ENCODE measurements at regions not wholly inside any gene's neighbourhood (a gene's known extent, or its start where the extent isn't known, plus 50 kb on each side); places are given as distances from the start of the nearest gene placed in this dataset.

- no peak for TF ChIP-seq TCF12 (IDR thresholded peaks at IDR 0.05; ENCODE audit: low read depth)
- no peak for TF ChIP-seq CEBPB (IDR thresholded peaks at IDR 0.05)
- no peak for TF ChIP-seq EGR1 (IDR thresholded peaks at IDR 0.05)
- 0 out of 2 replicates have a peak, but pooled peaks have one; percentile 56 for TF ChIP-seq YY1 (IDR thresholded peaks at IDR 0.05; ENCODE audit: low read depth)
- peak; percentile 31; the same call in 1 of the 2 replicates for TF ChIP-seq RAD21 (IDR thresholded peaks at IDR 0.05; ENCODE audit: low read depth)
- no peak for TF ChIP-seq CREB1 (IDR thresholded peaks at IDR 0.05; ENCODE audit: low read depth)
- TF ChIP-seq EP300 (IDR thresholded peaks at IDR 0.05; ENCODE audit: borderline replicate concordance): no peak
These were observed 64.9 kb upstream of the POLG start for GRCh38 chr15:89399238-89400115.

GRCh38 chr15:89398896-89399237, 64.2 kb upstream of the POLG start:
- TF ChIP-seq EGR1 (IDR thresholded peaks at IDR 0.05) (no peak), USF1 (IDR thresholded peaks at IDR 0.05) (no peak), FOXM1 (IDR thresholded peaks at IDR 0.05; ENCODE audit: borderline replicate concordance, low read depth) (no peak), ZBTB7A (IDR thresholded peaks at IDR 0.05; ENCODE audit: low read depth) (no peak), RAD21 (IDR thresholded peaks at IDR 0.05; ENCODE audit: low read depth) (no peak), CEBPB (IDR thresholded peaks at IDR 0.05) (no peak), TEAD4 (IDR thresholded peaks at IDR 0.05) (no peak), CREB1 (IDR thresholded peaks at IDR 0.05; ENCODE audit: low read depth) (no peak), MAX (IDR thresholded peaks at IDR 0.05) (no peak), YY1 (IDR thresholded peaks at IDR 0.05; ENCODE audit: low read depth) (no peak), REST (IDR thresholded peaks at IDR 0.05; ENCODE audit: low read depth) (no peak), TAF1 (IDR thresholded peaks at IDR 0.05; ENCODE audit: low read depth) (no peak), TCF12 (IDR thresholded peaks at IDR 0.05; ENCODE audit: low read depth) (no peak), EP300 (IDR thresholded peaks at IDR 0.05; ENCODE audit: borderline replicate concordance) (no peak), NFIC (IDR thresholded peaks at IDR 0.05) (no peak)

- TF ChIP-seq NFIC (IDR thresholded peaks at IDR 0.05): no peak
- TF ChIP-seq REST (IDR thresholded peaks at IDR 0.05; ENCODE audit: low read depth): no peak
These were observed 63.0 kb upstream of the POLG start for GRCh38 chr15:89397653-89398023.

- no peak for TF ChIP-seq EGR1 (IDR thresholded peaks at IDR 0.05)
- no peak for TF ChIP-seq USF1 (IDR thresholded peaks at IDR 0.05)
- TF ChIP-seq ZBTB7A (IDR thresholded peaks at IDR 0.05; ENCODE audit: low read depth): no peak
- TF ChIP-seq MAX (IDR thresholded peaks at IDR 0.05): no peak
- no peak for TF ChIP-seq TAF1 (IDR thresholded peaks at IDR 0.05; ENCODE audit: low read depth)
- no peak for TF ChIP-seq RAD21 (IDR thresholded peaks at IDR 0.05; ENCODE audit: low read depth)
- TF ChIP-seq REST (IDR thresholded peaks at IDR 0.05; ENCODE audit: low read depth): no peak
These were observed 62.4 kb upstream of the POLG start for GRCh38 chr15:89396723-89397652.
